Esophagus muscularis mucosa (tissue), 4 donors: ENCODE measurements at regions not wholly inside any gene's neighbourhood (a gene's known extent, or its start where the extent isn't known, plus 50 kb on each side); places are given as distances from the start of the nearest gene placed in this dataset.

Experiments
- DNase-seq: peaks from one replicate; pipeline ENCODE4 v3.0.0-alpha.2; 2017; ENCODE audit errors: extremely low spot score
- H3K27ac ChIP-seq, 4 donors: fragments of 200-600 bp; sonication (generic); replicated peaks in 1 of 4; 1 replicate in 3 of 4; 2 replicates in 1 of 4; pipeline ENCODE4 v1.5.1; 2016 to 2019; ENCODE audit warnings: mild to moderate bottlenecking in 1 of 4
- H3K27me3 ChIP-seq, 4 donors: fragments of 200-600 bp; sonication (generic); one replicate each; pipeline versions ENCODE4 v1.5.1 to v1.6.0; 2016 to 2019
- H3K36me3 ChIP-seq, 4 donors: fragments of 200-600 bp; sonication (generic); one replicate each; pipeline ENCODE4 v1.5.1; 2016 to 2019
- H3K4me1 ChIP-seq, 4 donors: fragments of 200-600 bp; sonication (generic); one replicate each; pipeline ENCODE4 v1.5.1; 2016 to 2019
- H3K4me3 ChIP-seq, 4 donors: fragments of 200-600 bp; sonication (generic); 1 replicate in 2 of 4; 2 replicates in 2 of 4; pipeline ENCODE4 v1.5.1; 2016 to 2019; ENCODE audit warnings: mild to moderate bottlenecking in 4 of 4, moderate library complexity in 1 of 4
- H3K9me3 ChIP-seq, 4 donors: fragments of 200-600 bp; sonication (generic); 1 replicate in 3 of 4; 2 replicates in 1 of 4; pipeline ENCODE4 v1.5.1; 2016 to 2019
- CTCF ChIP-seq, 3 experiments: fragments of 200-600 bp in 2 of 3; fragments of 450-650 bp in 1 of 3; sonication (generic) in 2 of 3; IDR thresholded peaks; one replicate each; pipeline ENCODE4 v1.5.1; 2017 to 2019; ENCODE audit warnings: antibody characterized with exemption in 3 of 3, mild to moderate bottlenecking in 2 of 3, moderate library complexity in 1 of 3
- EP300 ChIP-seq: sonication (generic); formaldehyde crosslinking; IDR thresholded peaks from one replicate; pipeline ENCODE4 v1.6.1; 2017; ENCODE audit warnings: antibody characterized with exemption
- POLR2A ChIP-seq: fragments of 450-650 bp; IDR thresholded peaks from one replicate; pipeline ENCODE4 v1.6.1; 2017; ENCODE audit warnings: antibody characterized with exemption, moderate library complexity, mild to moderate bottlenecking, low read depth
- POLR2AphosphoS5 ChIP-seq, 2 donors: sonication (generic); formaldehyde crosslinking; IDR thresholded peaks; one replicate each; pipeline ENCODE4 v1.6.1; 2017; ENCODE audit warnings: antibody characterized with exemption in 2 of 2
- WGBS: methylation state at CpG from one replicate; pipeline ENCODE4 v1.1.5; 2018; 5-methylcytosine and 5-hydroxymethylcytosine counted together
- intact Hi-C: fragments of 100-400 bp; cut with DNase I; formaldehyde crosslinking; loops from one replicate; pipeline ENCODE4 v1.15.1; 2023

GRCh38 chr10:4079803-4080202, 294.8 kb upstream of the KLF6 start:
- TF ChIP-seq POLR2A (no peak), EP300 (no peak)
- no peaks in the 10 kb centered on the region for H3K9me3 ChIP-seq
- H3K27ac ChIP-seq: no peak overlapping the region
- intact Hi-C loops: no loop called here
- H3K27me3 ChIP-seq: no peaks in the 10 kb centered on the region
- H3K4me1 ChIP-seq: peaks cover 24 to 31% (median 27%) of the 10 kb centered on the region in 4 donors
- whole genome bisulfite sequencing: 83% methylated on average over 5 of the region's 5 CpGs
- no peak for DNase-seq
- H3K4me3 ChIP-seq: no peak overlapping the region
- no peaks in the 10 kb centered on the region for H3K36me3 ChIP-seq

- Histone ChIP-seq H3K27me3 (no peaks in the 10 kb centered on the region), H3K4me1 (peaks cover 19 to 29% (median 27%) of the 10 kb centered on the region in 4 donors), H3K9me3 (no peaks in the 10 kb centered on the region), H3K36me3 (no peaks in the 10 kb centered on the region), H3K4me3 (no peak overlapping the region), H3K27ac (no peak overlapping the region)
- intact Hi-C loops: no loop called here
- no peak for DNase-seq
- TF ChIP-seq CTCF (IDR thresholded peaks at IDR 0.05) (no peak), EP300 (no peak), POLR2A (no peak), POLR2AphosphoS5 (IDR thresholded peaks at IDR 0.05) (no peak)
- 97% methylated on average over 3 of the region's 3 CpGs for WGBS
Measured at GRCh38 chr10:4077804-4078203, 292.8 kb upstream of the KLF6 start.

- TF ChIP-seq EP300 (no peak), POLR2A (no peak), POLR2AphosphoS5 (IDR thresholded peaks at IDR 0.05) (no peak), CTCF (IDR thresholded peaks at IDR 0.05) (no peak)
- Histone ChIP-seq H3K27ac (no peak overlapping the region), H3K9me3 (no peaks in the 10 kb centered on the region), H3K4me1 (peaks cover 15 to 23% (median 21%) of the 10 kb centered on the region in 4 donors), H3K36me3 (no peaks in the 10 kb centered on the region), H3K27me3 (no peaks in the 10 kb centered on the region), H3K4me3 (no peak overlapping the region)
- DNase-seq: no peak
- intact Hi-C loops: no loop called here
- 96% methylated on average over 9 of the region's 9 CpGs for WGBS
Measured at GRCh38 chr10:4076983-4077382, 292.0 kb upstream of the KLF6 start.

- Histone ChIP-seq H3K27me3 (no peaks in the 10 kb centered on the region), H3K9me3 (no peaks in the 10 kb centered on the region), H3K4me1 (peaks cover 11 to 18% (median 15%) of the 10 kb centered on the region in 4 donors), H3K4me3 (no peak overlapping the region), H3K27ac (no peak overlapping the region), H3K36me3 (no peaks in the 10 kb centered on the region)
- DNase-seq: no peak
- 92% methylated on average over 7 of the region's 7 CpGs for WGBS
- intact Hi-C loops: no loop called here
- TF ChIP-seq POLR2AphosphoS5 (IDR thresholded peaks at IDR 0.05) (no peak), CTCF (IDR thresholded peaks at IDR 0.05) (no peak), EP300 (no peak), POLR2A (no peak)
Measured at GRCh38 chr10:4075443-4075842, 290.4 kb upstream of the KLF6 start.

GRCh38 chr10:4074545-4075407, 289.8 kb upstream of the KLF6 start:
- WGBS: 89% methylated on average over 10 of the region's 10 CpGs
- H3K9me3 ChIP-seq: no peaks in the 10 kb centered on the region
- no peak overlapping the region for H3K4me3 ChIP-seq
- H3K36me3 ChIP-seq: no peaks in the 10 kb centered on the region
- peaks cover 12 to 18% (median 15%) of the 10 kb centered on the region in 4 donors for H3K4me1 ChIP-seq
- H3K27ac ChIP-seq: peak overlapping the region in 1 of 4 donors; percentile 19
- TF ChIP-seq EP300 (no peak), POLR2A (no peak), CTCF (IDR thresholded peaks at IDR 0.05) (no peak), POLR2AphosphoS5 (IDR thresholded peaks at IDR 0.05) (no peak)
- H3K27me3 ChIP-seq: no peaks in the 10 kb centered on the region
- intact Hi-C loops: no loop called here
- no peak for DNase-seq
